Activated CD4-positive, alpha-beta T cell treated with anti-CD3 and anti-CD28 coated beads for 4 hours (primary cell): ENCODE measurements at regions not wholly inside any gene's neighbourhood (a gene's known extent, or its start where the extent isn't known, plus 50 kb on each side); places are given as distances from the start of the nearest gene placed in this dataset.
"Not testable (repeated sequence)": the region's sequence is repeated elsewhere in the genome, so short reads cannot be mapped to it uniquely, and the experiment has no call there.

Experiments used
- DNase-seq, 2 donors: peaks; one replicate each; pipeline ENCODE4 v3.0.0-alpha.2; 2020

DNA sequence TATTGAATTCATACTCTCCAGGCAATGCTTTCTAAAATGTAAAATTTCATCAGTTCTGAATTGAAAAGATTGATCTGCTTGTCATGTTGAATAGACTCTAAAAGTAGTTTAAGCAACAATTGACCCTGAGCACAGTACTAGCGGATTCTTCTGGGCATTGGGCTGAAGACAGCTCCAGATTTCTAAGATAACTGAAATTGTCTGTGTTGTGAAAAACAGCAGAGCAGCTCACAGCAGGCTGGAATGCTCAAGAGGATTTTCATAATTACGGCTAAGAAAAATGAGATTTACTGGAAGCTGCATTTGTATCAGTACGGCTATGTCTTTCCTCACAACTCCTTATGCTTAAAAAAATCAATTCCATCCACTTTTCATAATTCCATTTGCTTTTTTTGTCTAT lies 373.7 kb downstream of the HACE1 start:
- no peak for DNase-seq

DNA sequence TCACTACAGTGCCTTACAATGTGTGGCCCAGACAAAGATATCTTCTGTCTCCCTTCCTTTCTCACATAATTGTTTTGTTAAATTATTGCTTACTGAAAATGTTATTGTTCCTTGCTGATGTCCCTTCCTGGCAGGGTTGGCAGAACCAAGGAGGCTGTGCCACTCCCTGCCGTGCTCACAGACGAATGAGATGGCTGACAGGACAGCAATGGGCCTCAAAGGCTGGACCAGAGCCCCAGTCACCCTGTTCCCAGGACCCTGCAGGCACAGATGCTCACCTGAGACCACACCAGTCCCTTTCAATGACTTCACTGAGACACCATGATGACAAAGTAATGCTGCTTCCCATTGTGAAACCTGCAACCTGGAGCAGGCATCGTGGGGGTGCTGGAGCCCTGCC lies 375.1 kb downstream of the HACE1 start:
- no peak for DNase-seq

DNA sequence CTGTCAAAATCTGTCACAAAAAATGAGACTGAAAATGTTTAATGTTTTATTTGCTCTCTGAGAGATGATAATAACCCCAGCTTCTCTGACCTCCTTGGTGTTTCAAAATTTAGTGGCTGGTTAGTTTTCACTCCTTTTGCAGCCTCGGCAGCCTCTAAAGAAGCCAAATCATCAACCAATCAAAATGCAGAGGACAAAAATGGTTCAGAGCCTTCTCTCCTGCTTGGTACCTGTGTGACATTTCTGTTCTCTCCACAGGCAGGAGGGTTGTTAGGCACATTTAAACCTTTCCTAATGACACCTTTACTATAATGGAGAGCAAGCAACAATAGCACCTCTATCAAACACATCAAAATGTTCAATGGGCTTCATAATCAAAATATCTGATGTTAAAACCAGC lies 375.5 kb downstream of the HACE1 start:
- DNase-seq, result no peak

DNA sequence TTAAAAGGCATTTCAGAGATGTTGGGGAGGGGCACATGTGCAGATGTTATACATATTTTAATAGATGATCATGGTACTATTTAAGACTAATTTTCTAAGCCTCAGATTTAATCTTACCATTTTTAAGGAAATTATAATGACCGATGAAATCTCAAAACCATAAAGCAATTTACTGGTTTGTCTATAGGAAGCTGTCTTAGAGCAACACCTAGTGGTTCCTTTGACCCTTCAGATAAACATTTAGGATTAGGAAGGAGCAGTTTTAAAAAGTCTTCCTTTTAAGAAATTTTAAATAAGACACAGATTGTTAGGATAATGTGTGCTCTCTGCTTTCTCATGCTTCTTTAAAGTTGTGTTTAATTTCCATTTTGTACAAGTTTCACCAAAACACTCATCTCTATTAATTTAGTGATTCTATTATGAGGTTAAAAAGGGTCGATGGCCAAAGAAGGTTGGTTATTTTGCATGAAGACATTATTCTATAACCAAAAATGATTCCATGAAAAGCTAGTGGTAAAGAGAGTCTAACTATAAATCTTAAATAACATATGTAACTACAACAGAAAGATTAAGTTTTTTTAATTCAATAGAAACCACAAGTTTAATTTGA lies 376.4 kb downstream of the HACE1 start:
- no peak for DNase-seq

DNA sequence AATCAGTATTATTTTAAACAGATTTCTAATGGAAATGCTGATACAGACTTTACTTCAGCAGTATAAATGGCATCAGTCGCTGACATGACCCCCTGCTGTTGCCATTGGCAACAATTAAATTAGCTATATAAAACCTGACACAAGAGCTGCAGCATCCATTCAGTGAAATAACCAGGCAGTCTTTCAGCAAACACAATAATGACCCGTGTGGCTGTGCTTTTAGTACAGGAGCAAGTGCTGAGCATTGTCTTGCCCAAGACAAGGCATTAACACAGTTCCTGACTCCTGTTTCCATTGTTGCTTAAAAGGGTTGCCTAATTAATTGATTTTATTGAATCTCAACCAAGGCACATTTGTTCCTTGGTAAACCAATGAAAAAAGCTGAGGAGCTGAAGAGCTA lies 382.1 kb downstream of the HACE1 start:
- no peak for DNase-seq

- no peak for DNase-seq
Observed at GRCh38 chr6:104473021-104473429, 386.7 kb downstream of the HACE1 start.

DNA sequence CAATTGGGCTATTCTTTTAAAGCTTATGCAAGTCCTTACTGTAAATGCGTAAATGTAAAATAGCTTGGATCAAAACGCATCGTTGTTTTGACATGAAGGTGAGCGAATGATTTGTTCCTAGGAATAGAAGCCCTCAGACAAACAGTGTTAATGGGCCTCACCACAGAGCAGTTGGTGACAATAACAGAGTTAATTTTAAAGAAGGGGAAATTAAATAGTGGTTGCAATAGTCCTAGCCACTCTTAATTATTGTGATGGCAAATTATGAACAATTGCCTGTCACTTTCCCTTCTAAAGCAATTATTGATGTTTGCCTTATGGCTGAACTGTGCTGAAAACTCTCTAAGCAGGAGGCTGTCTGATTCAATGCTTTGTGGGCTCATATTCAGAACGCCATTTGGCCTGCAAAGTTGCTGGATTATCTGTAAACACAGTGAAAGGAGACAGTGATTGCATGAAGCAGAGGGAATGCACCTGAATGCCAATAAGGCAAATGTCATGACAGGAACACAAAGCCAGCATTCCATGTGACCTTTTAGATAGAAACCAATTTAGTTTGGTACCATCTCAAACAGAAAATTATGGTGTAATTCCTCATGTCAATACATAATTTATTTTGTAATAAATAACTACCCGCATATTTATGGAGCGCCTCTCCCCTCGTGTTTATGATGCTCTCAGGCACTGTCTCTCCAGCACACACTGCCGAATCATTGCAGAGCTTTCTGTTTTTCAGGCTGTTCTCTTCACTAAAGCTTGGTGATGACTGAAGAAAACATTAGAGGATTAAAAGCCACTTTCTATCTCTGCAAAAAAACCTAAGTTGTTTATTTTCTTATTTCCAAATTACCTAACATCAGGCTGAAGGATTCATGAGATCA lies 387.5 kb downstream of the HACE1 start:
- no peak for DNase-seq

DNA sequence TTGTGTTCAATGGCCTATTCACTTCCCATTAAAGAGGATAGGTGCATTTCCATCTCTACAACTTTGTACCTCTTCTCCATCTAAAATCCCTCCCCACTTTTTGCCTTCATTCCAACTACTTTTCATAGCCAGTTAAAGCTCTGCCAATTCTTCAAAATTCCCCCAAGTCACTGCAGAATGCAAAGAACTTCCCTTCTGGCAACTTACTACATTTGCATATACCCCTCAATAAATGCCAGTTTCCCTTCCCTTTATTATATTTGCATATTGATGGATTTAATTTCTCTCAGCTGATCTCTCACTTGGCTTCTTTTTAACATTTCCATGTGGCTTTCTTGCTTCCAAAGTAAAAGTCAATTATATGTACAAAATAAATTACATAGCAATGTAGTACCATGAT lies 393.4 kb downstream of the HACE1 start:
- no peak for DNase-seq

GRCh38 chr6:104462811-104463599 lies 396.7 kb downstream of the HACE1 start:
- DNase-seq, result no peak

- DNase-seq, result no peak
Observed at GRCh38 chr6:104460738-104461483, 398.8 kb downstream of the HACE1 start.

DNA sequence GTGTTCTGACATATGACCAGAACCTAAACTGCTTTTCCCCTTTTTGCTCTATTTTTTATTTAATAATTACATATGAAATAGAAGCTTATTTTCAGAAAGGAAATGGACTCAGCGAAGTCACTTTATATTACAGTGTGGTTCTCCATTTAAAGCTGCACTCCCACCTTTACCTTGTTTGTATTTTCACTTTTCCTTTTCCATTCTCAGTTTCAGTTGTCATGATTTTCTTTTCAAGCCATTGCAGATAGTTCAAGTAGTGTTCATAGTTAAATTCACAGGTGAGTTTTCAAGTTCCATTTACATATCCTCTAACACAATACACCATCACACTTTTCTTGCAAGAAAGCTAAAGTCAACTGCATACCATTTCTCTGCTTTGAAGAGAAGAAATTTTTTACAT lies 400.2 kb downstream of the HACE1 start:
- DNase-seq, result no peak

GRCh38 chr6:104449918-104450317 lies 409.8 kb downstream of the HACE1 start:
- DNase-seq, result no peak

GRCh38 chr6:104446101-104447080 lies 413.3 kb downstream of the HACE1 start:
- DNase-seq, result not testable (repeated sequence)

GRCh38 chr6:104434519-104434918 lies 425.2 kb downstream of the HACE1 start:
- no peak for DNase-seq

DNA sequence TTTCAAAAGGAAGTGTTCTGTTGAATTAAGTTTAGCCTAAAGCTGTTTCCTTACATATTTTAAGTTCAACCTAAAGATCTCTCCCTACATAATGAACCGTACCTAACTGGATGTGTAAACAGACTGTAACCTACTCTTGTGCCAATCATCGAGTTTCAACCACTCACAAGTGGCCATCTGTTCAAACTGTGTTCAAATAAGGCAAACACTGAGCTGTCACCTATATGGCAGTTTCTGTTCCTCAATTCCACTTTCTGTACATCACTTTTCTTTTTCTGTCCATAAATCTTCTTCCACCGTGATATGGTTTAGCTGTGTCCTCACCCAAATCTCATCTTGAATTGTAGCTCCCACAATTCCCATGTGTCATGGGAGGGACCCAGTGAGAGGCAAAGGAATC lies 428.6 kb downstream of the HACE1 start:
- no peak for DNase-seq

DNA sequence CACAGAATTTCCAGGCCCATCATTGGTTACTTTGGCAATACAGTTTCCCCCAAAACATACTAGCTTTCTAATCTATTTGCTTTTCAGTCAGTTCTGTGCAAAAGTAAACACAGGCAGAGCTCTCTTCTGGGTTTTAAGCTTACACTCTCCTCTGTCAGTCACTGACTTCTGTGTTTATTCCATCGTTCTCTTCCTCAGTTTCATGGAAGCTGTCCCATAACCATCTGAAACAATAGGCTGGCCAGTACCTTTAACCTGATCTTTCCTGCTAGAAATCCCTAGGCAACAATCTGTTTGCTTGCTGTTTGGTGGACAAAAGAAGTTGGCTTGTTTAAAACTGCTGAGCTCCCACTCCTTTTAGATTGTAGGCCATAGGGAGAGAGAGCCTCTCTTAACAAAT lies 431.5 kb downstream of the HACE1 start:
- DNase-seq, result no peak

DNA sequence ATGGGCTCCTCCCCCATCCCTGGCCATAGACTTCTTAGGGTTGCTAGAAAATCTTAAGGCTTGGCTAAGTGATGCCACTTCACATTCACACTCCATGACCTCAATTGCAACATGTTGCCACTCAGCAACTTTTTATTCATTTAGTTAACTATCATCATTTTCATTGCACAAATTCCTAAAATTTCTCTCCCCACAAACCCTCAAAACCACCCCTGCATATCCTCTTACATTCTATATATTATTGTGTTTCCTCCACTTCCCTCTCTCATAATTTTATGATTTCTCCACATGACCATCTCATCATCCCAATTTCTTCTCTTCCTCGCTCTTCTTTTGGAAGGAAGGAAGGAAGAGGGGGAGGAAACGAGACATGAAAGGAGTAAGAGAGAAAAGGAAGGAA lies 436.0 kb downstream of the HACE1 start:
- no peak for DNase-seq

- DNase-seq, result no peak
Observed at GRCh38 chr6:104421650-104422049, 438.1 kb downstream of the HACE1 start.

DNA sequence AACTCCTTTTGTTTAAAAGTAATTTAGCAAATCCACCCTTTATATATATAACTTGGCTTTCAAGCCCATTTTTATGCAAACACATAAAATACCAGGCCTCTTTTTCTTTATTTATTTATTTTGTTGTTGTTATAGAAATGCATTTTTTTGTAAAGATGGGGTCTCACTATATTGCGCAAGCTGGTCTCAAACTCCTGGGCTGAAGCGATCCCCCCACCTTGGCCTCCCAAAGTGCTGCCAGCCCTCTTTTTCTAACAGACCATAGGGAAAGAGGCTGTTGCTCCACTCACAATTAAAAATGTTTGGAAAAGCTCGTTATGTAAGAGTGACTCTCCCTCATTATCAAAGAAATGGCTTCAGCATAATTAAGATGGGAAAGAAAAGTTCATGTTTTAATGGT lies 440.9 kb downstream of the HACE1 start:
- DNase-seq, result no peak

DNA sequence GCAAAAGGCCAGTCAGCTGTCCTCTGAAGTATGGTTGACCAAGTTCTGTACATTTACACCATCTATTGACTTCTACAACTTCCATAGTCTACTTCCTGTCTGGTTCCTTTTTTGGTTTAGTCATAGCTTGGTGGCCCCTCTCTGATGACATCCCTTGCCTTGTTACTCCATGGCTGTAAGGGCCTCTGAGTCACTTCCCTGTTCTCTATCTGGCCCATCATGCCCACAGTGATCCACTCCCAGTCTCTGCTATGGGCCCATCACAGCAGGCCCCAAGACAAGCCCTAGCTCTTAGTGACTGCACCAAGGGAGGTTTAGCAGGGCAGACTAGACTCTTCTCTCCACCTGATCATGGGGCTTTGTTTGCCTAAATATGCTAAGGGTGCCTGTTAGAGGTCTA lies 441.6 kb downstream of the HACE1 start:
- no peak for DNase-seq

DNA sequence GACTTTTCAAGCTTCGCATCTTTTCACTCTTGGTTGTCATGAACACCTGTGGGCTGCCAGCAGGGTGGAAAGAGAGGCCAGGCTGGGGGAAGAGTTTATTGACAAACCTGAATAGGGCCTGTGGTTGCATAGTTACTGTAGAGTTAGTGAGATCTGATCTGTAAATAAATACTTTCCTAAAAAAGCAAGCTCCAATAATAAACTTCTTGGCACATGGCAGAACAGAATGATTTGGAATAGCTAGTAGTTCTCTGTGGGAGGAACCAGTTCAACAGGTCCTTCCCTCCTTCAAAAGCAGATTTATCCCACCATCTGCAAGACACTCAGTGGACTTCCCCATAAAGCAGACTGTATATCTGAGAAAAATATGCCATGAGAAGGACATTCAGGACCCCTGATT lies 445.0 kb downstream of the HACE1 start:
- DNase-seq, result no peak

GRCh38 chr6:104413767-104414166 lies 446.0 kb downstream of the HACE1 start:
- no peak for DNase-seq
